HG03520 (cell line): ENCODE measurements at regions not wholly inside any gene's neighbourhood (a gene's known extent, or its start where the extent isn't known, plus 50 kb on each side); places are given as distances from the start of the nearest gene placed in this dataset.

Experiments used
- ATAC-seq: cut with Tn5 transposase; IDR thresholded peaks from one replicate; pipeline ENCODE4 v1.9.1; 2021; ENCODE audit warnings: mild to moderate bottlenecking, moderate library complexity; ENCODE audit not compliant: unreplicated experiment

- ATAC-seq, result no peak
Observed at GRCh38 chr4:32087211-32087610, 1367.0 kb downstream of the PCDH7 start.

GRCh38 chr4:32094987-32095386 is 1374.8 kb downstream of the PCDH7 start:
- ATAC-seq, result no peak

GRCh38 chr4:32102896-32103295 is 1382.7 kb downstream of the PCDH7 start:
- no peak for ATAC-seq

- no peak for ATAC-seq
Observed at GRCh38 chr4:32106767-32107166, 1386.6 kb downstream of the PCDH7 start.

- ATAC-seq, result no peak
Observed at GRCh38 chr4:32112891-32113290, 1392.7 kb downstream of the PCDH7 start.

- ATAC-seq, result no peak
Observed at GRCh38 chr4:32117693-32118092, 1397.5 kb downstream of the PCDH7 start.

GRCh38 chr4:32119907-32120306 is 1399.7 kb downstream of the PCDH7 start:
- no peak for ATAC-seq

GRCh38 chr4:32128549-32128948 is 1408.4 kb downstream of the PCDH7 start:
- ATAC-seq, result no peak

- ATAC-seq, result no peak
Observed at GRCh38 chr4:32129967-32130366, 1409.8 kb downstream of the PCDH7 start.

GRCh38 chr4:32133141-32133540 is 1413.0 kb downstream of the PCDH7 start:
- no peak for ATAC-seq

- ATAC-seq, result no peak
Observed at GRCh38 chr4:32133734-32134133, 1413.6 kb downstream of the PCDH7 start.

- ATAC-seq, result no peak
Observed at GRCh38 chr4:32135642-32136041, 1415.5 kb downstream of the PCDH7 start.

- ATAC-seq, result no peak
Observed at GRCh38 chr4:32136081-32136787, 1416.1 kb downstream of the PCDH7 start.

- ATAC-seq, result no peak
Observed at GRCh38 chr4:32140636-32141035, 1420.5 kb downstream of the PCDH7 start.

GRCh38 chr4:32142075-32142474 is 1421.9 kb downstream of the PCDH7 start:
- no peak for ATAC-seq

- no peak for ATAC-seq
Observed at GRCh38 chr4:32145987-32146386, 1425.8 kb downstream of the PCDH7 start.

- ATAC-seq, result no peak
Observed at GRCh38 chr4:32147446-32148085, 1427.4 kb downstream of the PCDH7 start.

GRCh38 chr4:32148111-32148666 is 1428.0 kb downstream of the PCDH7 start:
- ATAC-seq, result no peak

GRCh38 chr4:32158961-32159360 is 1438.8 kb downstream of the PCDH7 start:
- ATAC-seq, result no peak

GRCh38 chr4:32161392-32161791 is 1441.2 kb downstream of the PCDH7 start:
- no peak for ATAC-seq

GRCh38 chr4:32163125-32163524 is 1443.0 kb downstream of the PCDH7 start:
- ATAC-seq, result no peak

- ATAC-seq, result no peak
Observed at GRCh38 chr4:32169841-32170240, 1449.7 kb downstream of the PCDH7 start.
